Peyer's patch (tissue), 4 donors: ENCODE measurements at regions not wholly inside any gene's neighbourhood (a gene's known extent, or its start where the extent isn't known, plus 50 kb on each side); places are given as distances from the start of the nearest gene placed in this dataset.

ENCODE experiments used
- CTCF ChIP-seq, 6 experiments: fragments of 450-650 bp in 4 of 6; fragments of 200-600 bp in 2 of 6; sonication (generic) in 1 of 6; IDR thresholded peaks; one replicate each; pipeline ENCODE4 v1.5.1; 2017 to 2019; ENCODE audit warnings: antibody characterized with exemption in 6 of 6, mild to moderate bottlenecking in 3 of 6, moderate library complexity in 1 of 6
- POLR2A ChIP-seq, 2 donors: fragments of 450-650 bp; IDR thresholded peaks; one replicate each; pipeline ENCODE4 v1.5.1; 2017; ENCODE audit warnings: antibody characterized with exemption in 2 of 2, mild to moderate bottlenecking in 2 of 2, moderate library complexity in 2 of 2

GRCh38 chr3:127384717-127385539 is 97.1 kb upstream of the PRR20G start:
- TF ChIP-seq CTCF (IDR thresholded peaks at IDR 0.05) (no peak), POLR2A (IDR thresholded peaks at IDR 0.05) (no peak)
